ENCODE measurements at regions not wholly inside any gene's neighbourhood (a gene's known extent, or its start where the extent isn't known, plus 50 kb on each side); places are given as distances from the start of the nearest gene placed in this dataset.

- no peak for TF ChIP-seq CTCF (IDR thresholded peaks at IDR 0.05; ENCODE audit: low read depth, low read length)
- no peak overlapping the region for H3K4me3 ChIP-seq (replicated peaks in 1 of 2; ENCODE audit: low read depth in 2 of 2, low read length in 2 of 2)
- DNase-seq (ENCODE audit: low read depth in 2 of 2) = no peak
Measured at GRCh38 chr1:59171788-59172187, 125.1 kb upstream of the FGGY start.

GRCh38 chr1:59172693-59173092, 124.2 kb upstream of the FGGY start:
- DNase-seq (ENCODE audit: low read depth in 2 of 2) = no peak
- TF ChIP-seq CTCF (IDR thresholded peaks at IDR 0.05; ENCODE audit: low read depth, low read length) = no peak
- H3K4me3 ChIP-seq (replicated peaks in 1 of 2; ENCODE audit: low read depth in 2 of 2, low read length in 2 of 2) = no peak overlapping the region

DNA sequence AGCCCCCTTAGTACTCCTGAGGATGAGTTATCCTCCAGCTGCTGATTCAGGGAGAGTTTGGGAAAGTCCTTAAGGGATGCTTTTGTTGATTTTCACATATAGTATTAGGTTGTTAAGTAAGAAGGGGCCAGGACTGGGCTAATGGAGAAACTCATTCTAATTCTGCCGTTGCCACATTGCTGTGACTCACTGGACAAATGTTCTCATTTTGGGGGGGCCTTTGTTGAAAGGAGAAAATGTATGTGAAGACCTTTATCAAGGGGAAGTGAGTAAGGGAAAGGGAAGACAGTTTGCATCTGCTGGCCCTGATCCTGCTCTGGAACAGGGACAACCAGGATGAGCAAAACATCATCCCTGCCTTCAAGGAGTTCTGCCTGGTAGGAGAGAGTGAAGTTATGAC, 123.2 kb upstream of the FGGY start:
- no peak overlapping the region for H3K4me3 ChIP-seq (replicated peaks in 1 of 2; ENCODE audit: low read depth in 2 of 2, low read length in 2 of 2)
- TF ChIP-seq CTCF (IDR thresholded peaks at IDR 0.05; ENCODE audit: low read depth, low read length) = no peak
- DNase-seq (ENCODE audit: low read depth in 2 of 2) = peak; percentile 82 to 88

- no peak for TF ChIP-seq CTCF (IDR thresholded peaks at IDR 0.05; ENCODE audit: low read depth, low read length)
Measured at GRCh38 chr1:59176471-59176870, 120.4 kb upstream of the FGGY start.

GRCh38 chr1:59177756-59178155, 119.1 kb upstream of the FGGY start:
- TF ChIP-seq CTCF (IDR thresholded peaks at IDR 0.05; ENCODE audit: low read depth, low read length) = no peak
- no peak for DNase-seq (ENCODE audit: low read depth in 2 of 2)
- H3K4me3 ChIP-seq (replicated peaks in 1 of 2; ENCODE audit: low read depth in 2 of 2, low read length in 2 of 2) = no peak overlapping the region

More at GRCh38 chr1:59176471-59176870, 120.4 kb upstream of the FGGY start:
- DNase-seq (ENCODE audit: low read depth in 2 of 2) = no peak
- H3K4me3 ChIP-seq (replicated peaks in 1 of 2; ENCODE audit: low read depth in 2 of 2, low read length in 2 of 2) = no peak overlapping the region

GRCh38 chr1:59178339-59179187, 118.3 kb upstream of the FGGY start:
- no peak overlapping the region for H3K4me3 ChIP-seq (replicated peaks in 1 of 2; ENCODE audit: low read depth in 2 of 2, low read length in 2 of 2)
- no peak for TF ChIP-seq CTCF (IDR thresholded peaks at IDR 0.05; ENCODE audit: low read depth, low read length)
- DNase-seq (ENCODE audit: low read depth in 2 of 2) = peak; percentile 55 to 60

Measured in cardiac fibroblast (primary cell).